OCI-LY1 (cell line): ENCODE measurements at regions not wholly inside any gene's neighbourhood (a gene's known extent, or its start where the extent isn't known, plus 50 kb on each side); places are given as distances from the start of the nearest gene placed in this dataset.

Source experiments
- H2AFZ ChIP-seq: fragments of 200-600 bp; sonication (generic), shearing (Covaris generic); 2 replicates; pipeline ENCODE4 v1.6.0; 2014; ENCODE audit warnings: antibody characterized with exemption, mild to moderate bottlenecking, low read length
- H3F3A ChIP-seq: fragments of 200-600 bp; sonication (generic), shearing (Covaris generic); 2 replicates; pipeline ENCODE4 v1.6.0; 2014; ENCODE audit warnings: mild to moderate bottlenecking, antibody characterized with exemption, low read length, moderate library complexity; ENCODE audit not compliant: insufficient read depth
- H3K27ac ChIP-seq: fragments of 200-600 bp; sonication (generic); 2 replicates; pipeline ENCODE4 v1.5.1; 2014; ENCODE audit warnings: low read length, mixed run types, mild to moderate bottlenecking, low read depth; ENCODE audit not compliant: poor library complexity, severe bottlenecking
- H3K27me3 ChIP-seq: fragments of 200-600 bp; sonication (generic); 2 replicates; pipeline ENCODE4 v1.6.0; 2014; ENCODE audit warnings: antibody characterized with exemption, mild to moderate bottlenecking, low read length, moderate library complexity; ENCODE audit not compliant: insufficient read depth
- H3K36me3 ChIP-seq: fragments of 200-600 bp; sonication (generic); 2 replicates; pipeline ENCODE4 v1.6.1; 2014; ENCODE audit warnings: mild to moderate bottlenecking, antibody characterized with exemption, low read length, moderate library complexity, mixed read lengths; ENCODE audit not compliant: insufficient read depth
- H3K4me1 ChIP-seq: fragments of 200-600 bp; sonication (generic); 2 replicates; pipeline ENCODE4 v1.5.1; 2014; ENCODE audit warnings: mild to moderate bottlenecking, low read length, moderate library complexity; ENCODE audit not compliant: insufficient read depth, severe bottlenecking
- H3K4me2 ChIP-seq: fragments of 200-600 bp; sonication (generic), shearing (Covaris generic); 2 replicates; pipeline ENCODE4 v1.6.1; 2014; ENCODE audit warnings: low read length
- H3K4me3 ChIP-seq: fragments of 200-600 bp; sonication (generic); 2 replicates; pipeline ENCODE4 v1.5.1; 2014; ENCODE audit warnings: low read length, low read depth, mild to moderate bottlenecking, mixed read lengths; ENCODE audit not compliant: poor library complexity, severe bottlenecking
- H3K79me2 ChIP-seq: fragments of 200-600 bp; shearing (Covaris generic); 2 replicates; pipeline ENCODE4 v1.6.1; 2016; ENCODE audit warnings: mixed run types, low read length, mixed read lengths; ENCODE audit not compliant: insufficient read depth
- H3K9ac ChIP-seq: fragments of 200-600 bp; sonication (generic), shearing (Covaris generic); 2 replicates; pipeline ENCODE4 v1.6.1; 2014; ENCODE audit warnings: mild to moderate bottlenecking, low read length, mixed read lengths
- H3K9me2 ChIP-seq: fragments of 200-600 bp; sonication (generic), shearing (Covaris generic); 2 replicates; pipeline ENCODE4 v1.6.1; 2014; ENCODE audit warnings: low read depth, mild to moderate bottlenecking, low read length, mixed read lengths
- H3K9me3 ChIP-seq: fragments of 200-600 bp; shearing (Covaris generic); 2 replicates; pipeline ENCODE4 v1.6.1; 2014; ENCODE audit warnings: low read length, mixed read lengths
- H4K20me1 ChIP-seq: fragments of 200-600 bp; sonication (generic), shearing (Covaris generic); 2 replicates; pipeline ENCODE4 v1.6.0; 2016; ENCODE audit warnings: mild to moderate bottlenecking, low read length; ENCODE audit not compliant: insufficient read depth
- EZH2 ChIP-seq: fragments of 200-600 bp; sonication (generic), shearing (Covaris generic); IDR thresholded peaks from 2 replicates; pipeline ENCODE4 v1.8.0; 2017; ENCODE audit warnings: borderline replicate concordance, mixed run types, mild to moderate bottlenecking, antibody characterized with exemption, low read length, moderate library complexity, mixed read lengths
- TF ChIP-seq, protein P1 (sequence below): fragments of 200-600 bp; sonication (generic), shearing (Covaris generic); IDR thresholded peaks from 2 replicates; pipeline ENCODE4 v1.5.1; 2017; ENCODE audit warnings: mild to moderate bottlenecking, antibody characterized with exemption, low read length, moderate library complexity, mixed read lengths

DNA sequence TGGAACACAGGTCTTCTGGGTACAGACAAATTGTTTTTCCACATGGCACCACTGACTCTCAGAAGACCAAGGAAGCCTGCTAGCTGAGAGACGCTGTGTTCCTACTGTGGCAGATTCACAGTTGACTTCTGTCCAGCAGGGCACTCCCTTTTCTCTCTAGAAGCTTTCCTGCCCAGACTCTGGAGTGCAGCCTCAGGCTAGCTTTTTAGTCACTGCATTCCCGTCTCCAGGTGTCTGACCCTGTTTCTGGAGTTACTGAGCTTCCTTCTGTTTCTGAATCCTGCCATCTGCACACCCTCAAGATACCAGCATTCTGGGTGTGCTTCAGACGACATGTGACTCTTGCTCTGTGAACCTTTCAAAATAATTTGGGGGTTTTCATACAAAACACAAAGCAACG, 125.1 kb downstream of the TMEM200C start:
- Histone ChIP-seq H2AFZ (no peak overlapping the region), H3K4me1 (no peaks in the 10 kb centered on the region), H3K4me2 (no peak overlapping the region), H3K4me3 (no peak overlapping the region), H4K20me1 (no peaks in the 10 kb centered on the region), H3K79me2 (no peaks in the 10 kb centered on the region), H3K9me2 (no peaks in the 10 kb centered on the region), H3K27ac (no peak overlapping the region), H3F3A (no peaks in the 10 kb centered on the region), H3K36me3 (no peaks in the 10 kb centered on the region), H3K9ac (no peak overlapping the region), H3K9me3 (no peaks in the 10 kb centered on the region), H3K27me3 (no peaks in the 10 kb centered on the region)
- TF ChIP-seq, protein P1, sequence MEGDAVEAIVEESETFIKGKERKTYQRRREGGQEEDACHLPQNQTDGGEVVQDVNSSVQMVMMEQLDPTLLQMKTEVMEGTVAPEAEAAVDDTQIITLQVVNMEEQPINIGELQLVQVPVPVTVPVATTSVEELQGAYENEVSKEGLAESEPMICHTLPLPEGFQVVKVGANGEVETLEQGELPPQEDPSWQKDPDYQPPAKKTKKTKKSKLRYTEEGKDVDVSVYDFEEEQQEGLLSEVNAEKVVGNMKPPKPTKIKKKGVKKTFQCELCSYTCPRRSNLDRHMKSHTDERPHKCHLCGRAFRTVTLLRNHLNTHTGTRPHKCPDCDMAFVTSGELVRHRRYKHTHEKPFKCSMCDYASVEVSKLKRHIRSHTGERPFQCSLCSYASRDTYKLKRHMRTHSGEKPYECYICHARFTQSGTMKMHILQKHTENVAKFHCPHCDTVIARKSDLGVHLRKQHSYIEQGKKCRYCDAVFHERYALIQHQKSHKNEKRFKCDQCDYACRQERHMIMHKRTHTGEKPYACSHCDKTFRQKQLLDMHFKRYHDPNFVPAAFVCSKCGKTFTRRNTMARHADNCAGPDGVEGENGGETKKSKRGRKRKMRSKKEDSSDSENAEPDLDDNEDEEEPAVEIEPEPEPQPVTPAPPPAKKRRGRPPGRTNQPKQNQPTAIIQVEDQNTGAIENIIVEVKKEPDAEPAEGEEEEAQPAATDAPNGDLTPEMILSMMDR: no peak
- no peak for TF ChIP-seq EZH2

DNA sequence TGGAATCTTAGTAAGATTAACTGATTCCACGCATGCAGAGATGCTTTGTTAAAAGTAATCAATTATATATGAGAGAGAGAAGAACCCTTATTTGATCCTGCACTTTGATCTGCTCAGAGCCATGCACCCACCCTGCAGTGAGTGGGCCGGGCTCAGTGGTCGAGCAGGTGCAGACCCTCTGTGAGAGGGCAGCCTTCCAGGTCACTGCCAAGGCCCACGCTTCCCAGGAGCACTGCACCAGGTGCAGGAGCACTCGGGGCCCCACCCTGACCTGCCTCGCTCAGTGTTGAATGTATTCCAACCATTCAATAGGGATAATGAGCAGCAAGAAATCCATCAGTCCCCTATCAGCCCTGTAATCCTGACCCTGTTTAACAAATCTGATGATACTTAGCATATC, 126.9 kb downstream of the TMEM200C start:
- no peaks in the 10 kb centered on the region for H3K4me1 ChIP-seq
- H4K20me1 ChIP-seq: no peaks in the 10 kb centered on the region
- H3K9me3 ChIP-seq: no peaks in the 10 kb centered on the region
- H3F3A ChIP-seq: no peaks in the 10 kb centered on the region
- no peak overlapping the region for H3K9ac ChIP-seq
- no peak overlapping the region for H2AFZ ChIP-seq
- H3K36me3 ChIP-seq: no peaks in the 10 kb centered on the region
- no peaks in the 10 kb centered on the region for H3K9me2 ChIP-seq
- H3K27me3 ChIP-seq: no peaks in the 10 kb centered on the region
- no peak overlapping the region for H3K27ac ChIP-seq
- no peaks in the 10 kb centered on the region for H3K79me2 ChIP-seq
- no peak overlapping the region for H3K4me3 ChIP-seq
- H3K4me2 ChIP-seq: no peak overlapping the region
- TF ChIP-seq, protein P1: no peak
- TF ChIP-seq EZH2: no peak

DNA sequence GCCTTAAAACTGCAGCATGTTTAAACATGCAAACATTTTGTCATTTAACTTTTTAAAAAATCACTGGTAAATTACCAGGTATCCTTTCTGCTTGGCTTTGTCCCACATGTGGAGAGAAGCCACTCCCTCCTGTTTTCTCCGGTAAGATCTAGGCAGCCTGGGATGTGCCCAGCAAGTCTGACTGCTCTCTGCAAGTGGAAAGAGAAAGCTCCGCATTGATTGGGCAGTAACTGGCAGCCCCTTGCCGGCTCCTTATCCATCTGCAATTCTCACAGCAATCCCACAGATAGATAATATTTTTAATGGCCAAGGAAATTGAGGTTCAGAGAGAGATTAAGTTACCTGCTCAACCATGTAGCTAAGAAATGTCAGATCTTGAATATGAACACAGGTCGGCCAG, 136.1 kb downstream of the TMEM200C start:
- Histone ChIP-seq H3K4me1 (no peaks in the 10 kb centered on the region), H3K4me2 (no peak overlapping the region), H3K9me3 (no peaks in the 10 kb centered on the region), H3K9ac (no peak overlapping the region), H2AFZ (no peak overlapping the region), H3K4me3 (no peak overlapping the region), H3K27ac (no peak overlapping the region), H4K20me1 (no peaks in the 10 kb centered on the region), H3K36me3 (no peaks in the 10 kb centered on the region), H3K9me2 (no peaks in the 10 kb centered on the region), H3F3A (no peaks in the 10 kb centered on the region), H3K79me2 (no peaks in the 10 kb centered on the region), H3K27me3 (no peaks in the 10 kb centered on the region)
- TF ChIP-seq, protein P1: no peak
- no peak for TF ChIP-seq EZH2
